ENCODE measurements at regions not wholly inside any gene's neighbourhood (a gene's known extent, or its start where the extent isn't known, plus 50 kb on each side); places are given as distances from the start of the nearest gene placed in this dataset.

- DNase-seq (ENCODE audit: low read depth), result no peak
- TF ChIP-seq, protein P1, sequence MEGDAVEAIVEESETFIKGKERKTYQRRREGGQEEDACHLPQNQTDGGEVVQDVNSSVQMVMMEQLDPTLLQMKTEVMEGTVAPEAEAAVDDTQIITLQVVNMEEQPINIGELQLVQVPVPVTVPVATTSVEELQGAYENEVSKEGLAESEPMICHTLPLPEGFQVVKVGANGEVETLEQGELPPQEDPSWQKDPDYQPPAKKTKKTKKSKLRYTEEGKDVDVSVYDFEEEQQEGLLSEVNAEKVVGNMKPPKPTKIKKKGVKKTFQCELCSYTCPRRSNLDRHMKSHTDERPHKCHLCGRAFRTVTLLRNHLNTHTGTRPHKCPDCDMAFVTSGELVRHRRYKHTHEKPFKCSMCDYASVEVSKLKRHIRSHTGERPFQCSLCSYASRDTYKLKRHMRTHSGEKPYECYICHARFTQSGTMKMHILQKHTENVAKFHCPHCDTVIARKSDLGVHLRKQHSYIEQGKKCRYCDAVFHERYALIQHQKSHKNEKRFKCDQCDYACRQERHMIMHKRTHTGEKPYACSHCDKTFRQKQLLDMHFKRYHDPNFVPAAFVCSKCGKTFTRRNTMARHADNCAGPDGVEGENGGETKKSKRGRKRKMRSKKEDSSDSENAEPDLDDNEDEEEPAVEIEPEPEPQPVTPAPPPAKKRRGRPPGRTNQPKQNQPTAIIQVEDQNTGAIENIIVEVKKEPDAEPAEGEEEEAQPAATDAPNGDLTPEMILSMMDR (conservative IDR thresholded peaks at IDR 0.05; ENCODE audit: low read depth, low read length), result no peak
- peak overlapping the region; percentile 62 for H3K4me3 ChIP-seq (ENCODE audit: low read length)
Measured at GRCh38 chr4:153153339-153153871, 50.8 kb upstream of the TRIM2 start.

- peak; percentile 51 for DNase-seq (ENCODE audit: low read depth)
- TF ChIP-seq, protein P1 (conservative IDR thresholded peaks at IDR 0.05; ENCODE audit: low read depth, low read length), result no peak
- H3K4me3 ChIP-seq (ENCODE audit: low read length), result peak overlapping the region; percentile 62
Measured at GRCh38 chr4:153154007-153154975, 50.0 kb upstream of the TRIM2 start.

Measured in retinal pigment epithelial cell (primary cell).